Muscle layer of colon (tissue), 2 donors: ENCODE measurements at regions not wholly inside any gene's neighbourhood (a gene's known extent, or its start where the extent isn't known, plus 50 kb on each side); places are given as distances from the start of the nearest gene placed in this dataset.

Experiments
- H3K27ac ChIP-seq: one replicate; pipeline ENCODE4 v1.7.0; 2013; ENCODE audit warnings: low read depth, mild to moderate bottlenecking, low read length, moderate library complexity
- H3K27me3 ChIP-seq, 2 donors: one replicate each; pipeline ENCODE4 v1.7.0; 2013; ENCODE audit warnings: low read length in 2 of 2, mild to moderate bottlenecking in 2 of 2; ENCODE audit not compliant: insufficient read depth in 2 of 2, control insufficient read depth in 1 of 2
- H3K36me3 ChIP-seq: one replicate; pipeline ENCODE4 v1.7.0; 2013; ENCODE audit warnings: mild to moderate bottlenecking, low read length; ENCODE audit not compliant: insufficient read depth
- H3K4me1 ChIP-seq: one replicate; pipeline ENCODE4 v1.7.0; 2013; ENCODE audit warnings: mild to moderate bottlenecking, low read length; ENCODE audit not compliant: insufficient read depth
- H3K4me3 ChIP-seq, 2 donors: one replicate each; pipeline ENCODE4 v1.7.0; 2013; ENCODE audit warnings: low read length in 2 of 2, low read depth in 1 of 2, mild to moderate bottlenecking in 1 of 2, moderate library complexity in 1 of 2
- H3K9ac ChIP-seq: one replicate; pipeline ENCODE4 v1.7.0; 2013; ENCODE audit warnings: low read length
- H3K9me3 ChIP-seq: one replicate; pipeline ENCODE4 v1.7.0; 2013; ENCODE audit warnings: mild to moderate bottlenecking, low read length
- donor health status: abdominal sarcoma.
- donor health status: Adenocarcinoma of cecum.

GRCh38 chr2:12577567-12578253 is 139.0 kb upstream of the TRIB2 start:
- no peaks in the 10 kb centered on the region for H3K27me3 ChIP-seq
- no peaks in the 10 kb centered on the region for H3K9me3 ChIP-seq
- no peak overlapping the region for H3K27ac ChIP-seq
- H3K4me3 ChIP-seq = no peak overlapping the region
- no peaks in the 10 kb centered on the region for H3K4me1 ChIP-seq
- H3K9ac ChIP-seq = no peak overlapping the region
- H3K36me3 ChIP-seq = no peaks in the 10 kb centered on the region

- no peaks in the 10 kb centered on the region for H3K4me1 ChIP-seq
- H3K27ac ChIP-seq = no peak overlapping the region
- H3K9ac ChIP-seq = no peak overlapping the region
- H3K9me3 ChIP-seq = no peaks in the 10 kb centered on the region
- H3K4me3 ChIP-seq = no peak overlapping the region
- H3K27me3 ChIP-seq = no peaks in the 10 kb centered on the region
- no peaks in the 10 kb centered on the region for H3K36me3 ChIP-seq
Measured at GRCh38 chr2:12579018-12579417, 137.7 kb upstream of the TRIB2 start.

- H3K4me1 ChIP-seq = peaks cover 11% of the 10 kb centered on the region
- H3K4me3 ChIP-seq = no peak overlapping the region
- H3K36me3 ChIP-seq = no peaks in the 10 kb centered on the region
- H3K9ac ChIP-seq = no peak overlapping the region
- H3K9me3 ChIP-seq = no peaks in the 10 kb centered on the region
- H3K27me3 ChIP-seq = no peaks in the 10 kb centered on the region
- no peak overlapping the region for H3K27ac ChIP-seq
Measured at GRCh38 chr2:12584338-12584737, 132.4 kb upstream of the TRIB2 start.

- no peak overlapping the region for H3K9ac ChIP-seq
- no peak overlapping the region for H3K4me3 ChIP-seq
- peaks cover 11% of the 10 kb centered on the region for H3K4me1 ChIP-seq
- no peaks in the 10 kb centered on the region for H3K27me3 ChIP-seq
- H3K27ac ChIP-seq = no peak overlapping the region
- no peaks in the 10 kb centered on the region for H3K9me3 ChIP-seq
- H3K36me3 ChIP-seq = no peaks in the 10 kb centered on the region
Measured at GRCh38 chr2:12585784-12586183, 131.0 kb upstream of the TRIB2 start.

- H3K27me3 ChIP-seq = no peaks in the 10 kb centered on the region
- no peak overlapping the region for H3K27ac ChIP-seq
- no peaks in the 10 kb centered on the region for H3K36me3 ChIP-seq
- H3K4me1 ChIP-seq = peaks cover 11% of the 10 kb centered on the region
- no peak overlapping the region for H3K9ac ChIP-seq
- no peak overlapping the region for H3K4me3 ChIP-seq
- H3K9me3 ChIP-seq = no peaks in the 10 kb centered on the region
Measured at GRCh38 chr2:12587228-12587627, 129.5 kb upstream of the TRIB2 start.

- H3K4me3 ChIP-seq = peak overlapping the region; percentile 0 to 28
- H3K9me3 ChIP-seq = no peaks in the 10 kb centered on the region
- H3K9ac ChIP-seq = no peak overlapping the region
- peaks cover 11% of the 10 kb centered on the region for H3K4me1 ChIP-seq
- H3K27ac ChIP-seq = peak overlapping the region; percentile 12
- no peaks in the 10 kb centered on the region for H3K27me3 ChIP-seq
- H3K36me3 ChIP-seq = no peaks in the 10 kb centered on the region
Measured at GRCh38 chr2:12587729-12588522, 128.8 kb upstream of the TRIB2 start.

GRCh38 chr2:12588986-12589385 is 127.8 kb upstream of the TRIB2 start:
- H3K27me3 ChIP-seq = no peaks in the 10 kb centered on the region
- H3K4me3 ChIP-seq = no peak overlapping the region
- no peak overlapping the region for H3K9ac ChIP-seq
- peaks cover 11% of the 10 kb centered on the region for H3K4me1 ChIP-seq
- peak overlapping the region; percentile 12 for H3K27ac ChIP-seq
- no peaks in the 10 kb centered on the region for H3K9me3 ChIP-seq
- no peaks in the 10 kb centered on the region for H3K36me3 ChIP-seq

- no peaks in the 10 kb centered on the region for H3K9me3 ChIP-seq
- H3K4me1 ChIP-seq = peaks cover 11% of the 10 kb centered on the region
- H3K9ac ChIP-seq = no peak overlapping the region
- H3K27me3 ChIP-seq = no peaks in the 10 kb centered on the region
- H3K4me3 ChIP-seq = no peak overlapping the region
- H3K36me3 ChIP-seq = no peaks in the 10 kb centered on the region
- no peak overlapping the region for H3K27ac ChIP-seq
Measured at GRCh38 chr2:12589802-12590320, 126.9 kb upstream of the TRIB2 start.

- Histone ChIP-seq H3K4me1 (peaks cover 16% of the 10 kb centered on the region), H3K9ac (no peak overlapping the region), H3K4me3 (no peak overlapping the region)
Measured at GRCh38 chr2:12592296-12592695, 124.4 kb upstream of the TRIB2 start.

GRCh38 chr2:12594590-12594989 is 122.1 kb upstream of the TRIB2 start:
- Histone ChIP-seq H3K9ac (no peak overlapping the region), H3K9me3 (no peaks in the 10 kb centered on the region), H3K36me3 (no peaks in the 10 kb centered on the region), H3K4me3 (no peak overlapping the region), H3K27ac (no peak overlapping the region), H3K27me3 (no peaks in the 10 kb centered on the region), H3K4me1 (peaks cover 7% of the 10 kb centered on the region)

More at GRCh38 chr2:12592296-12592695, 124.4 kb upstream of the TRIB2 start:
- Histone ChIP-seq H3K27me3 (no peaks in the 10 kb centered on the region), H3K27ac (no peak overlapping the region), H3K9me3 (no peaks in the 10 kb centered on the region), H3K36me3 (no peaks in the 10 kb centered on the region)

- Histone ChIP-seq H3K4me1 (peaks cover 7% of the 10 kb centered on the region), H3K27ac (no peak overlapping the region), H3K4me3 (no peak overlapping the region)
Measured at GRCh38 chr2:12596771-12597170, 120.0 kb upstream of the TRIB2 start.

More at GRCh38 chr2:12596771-12597170, 120.0 kb upstream of the TRIB2 start:
- no peaks in the 10 kb centered on the region for H3K9me3 ChIP-seq
- H3K27me3 ChIP-seq = no peaks in the 10 kb centered on the region
- no peaks in the 10 kb centered on the region for H3K36me3 ChIP-seq
- H3K9ac ChIP-seq = no peak overlapping the region
